ENCODE measurements at regions not wholly inside any gene's neighbourhood (a gene's known extent, or its start where the extent isn't known, plus 50 kb on each side); places are given as distances from the start of the nearest gene placed in this dataset.

GRCh38 chr18:51446571-51447210 lies 249.2 kb upstream of the MEX3C start:
- no peak for DNase-seq
- Histone ChIP-seq H3K4me1 (ENCODE audit: insufficient read depth) (no peaks in the 10 kb centered on the region), H3K9me3 (no peaks in the 10 kb centered on the region), H3K27ac (no peak overlapping the region), H3K27me3 (no peaks in the 10 kb centered on the region), H3K4me3 (no peak overlapping the region), H3K36me3 (no peaks in the 10 kb centered on the region)
- 41 to 63% (median 46%) methylated on average over 2 of the region's 2 CpGs for WGBS, 3 donors
- TF ChIP-seq POLR2A (IDR thresholded peaks at IDR 0.05) (no peak), EP300 (IDR thresholded peaks at IDR 0.05) (no peak)
- TF ChIP-seq, protein P1, sequence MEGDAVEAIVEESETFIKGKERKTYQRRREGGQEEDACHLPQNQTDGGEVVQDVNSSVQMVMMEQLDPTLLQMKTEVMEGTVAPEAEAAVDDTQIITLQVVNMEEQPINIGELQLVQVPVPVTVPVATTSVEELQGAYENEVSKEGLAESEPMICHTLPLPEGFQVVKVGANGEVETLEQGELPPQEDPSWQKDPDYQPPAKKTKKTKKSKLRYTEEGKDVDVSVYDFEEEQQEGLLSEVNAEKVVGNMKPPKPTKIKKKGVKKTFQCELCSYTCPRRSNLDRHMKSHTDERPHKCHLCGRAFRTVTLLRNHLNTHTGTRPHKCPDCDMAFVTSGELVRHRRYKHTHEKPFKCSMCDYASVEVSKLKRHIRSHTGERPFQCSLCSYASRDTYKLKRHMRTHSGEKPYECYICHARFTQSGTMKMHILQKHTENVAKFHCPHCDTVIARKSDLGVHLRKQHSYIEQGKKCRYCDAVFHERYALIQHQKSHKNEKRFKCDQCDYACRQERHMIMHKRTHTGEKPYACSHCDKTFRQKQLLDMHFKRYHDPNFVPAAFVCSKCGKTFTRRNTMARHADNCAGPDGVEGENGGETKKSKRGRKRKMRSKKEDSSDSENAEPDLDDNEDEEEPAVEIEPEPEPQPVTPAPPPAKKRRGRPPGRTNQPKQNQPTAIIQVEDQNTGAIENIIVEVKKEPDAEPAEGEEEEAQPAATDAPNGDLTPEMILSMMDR (IDR thresholded peaks at IDR 0.05): no peak
- intact Hi-C loops (cut with DNase I): no loop called here

GRCh38 chr18:51447351-51448342 lies 250.2 kb upstream of the MEX3C start:
- 16 to 35% (median 18%) methylated on average over 19 of the region's 19 CpGs for WGBS, 3 donors
- no peak overlapping the region for H3K4me3 ChIP-seq
- intact Hi-C loops (cut with DNase I): no loop called here
- no peaks in the 10 kb centered on the region for H3K4me1 ChIP-seq (ENCODE audit: insufficient read depth)
- no peaks in the 10 kb centered on the region for H3K36me3 ChIP-seq
- TF ChIP-seq, protein P1 (IDR thresholded peaks at IDR 0.05): no peak
- TF ChIP-seq EP300 (IDR thresholded peaks at IDR 0.05) (no peak), POLR2A (IDR thresholded peaks at IDR 0.05) (no peak)
- no peak overlapping the region for H3K27ac ChIP-seq
- no peaks in the 10 kb centered on the region for H3K27me3 ChIP-seq
- DNase-seq: no peak
- no peaks in the 10 kb centered on the region for H3K9me3 ChIP-seq

GRCh38 chr18:51448949-51449348 lies 251.5 kb upstream of the MEX3C start:
- no peaks in the 10 kb centered on the region for H3K36me3 ChIP-seq
- WGBS, 3 donors: 43 to 57% (median 45%) methylated on average over 9 of the region's 9 CpGs
- H3K27me3 ChIP-seq: no peaks in the 10 kb centered on the region
- no peak for TF ChIP-seq POLR2A (IDR thresholded peaks at IDR 0.05)
- TF ChIP-seq, protein P1 (IDR thresholded peaks at IDR 0.05): no peak
- TF ChIP-seq EP300 (IDR thresholded peaks at IDR 0.05): no peak
- no peak for DNase-seq
- H3K4me3 ChIP-seq: no peak overlapping the region
- no peaks in the 10 kb centered on the region for H3K9me3 ChIP-seq
- no peak overlapping the region for H3K27ac ChIP-seq
- H3K4me1 ChIP-seq (ENCODE audit: insufficient read depth): no peaks in the 10 kb centered on the region
- intact Hi-C loops (cut with DNase I): no loop called here

GRCh38 chr18:51453594-51453993 lies 256.1 kb upstream of the MEX3C start:
- Histone ChIP-seq H3K4me1 (ENCODE audit: insufficient read depth) (no peaks in the 10 kb centered on the region), H3K9me3 (no peaks in the 10 kb centered on the region), H3K27me3 (no peaks in the 10 kb centered on the region), H3K4me3 (no peak overlapping the region), H3K27ac (no peak overlapping the region), H3K36me3 (no peaks in the 10 kb centered on the region)
- WGBS, 3 donors: 82 to 89% (median 84%) methylated on average over 3 of the region's 3 CpGs
- DNase-seq: no peak
- intact Hi-C loops (cut with DNase I): no loop called here
- TF ChIP-seq EP300 (IDR thresholded peaks at IDR 0.05): no peak
- TF ChIP-seq POLR2A (IDR thresholded peaks at IDR 0.05): no peak
- TF ChIP-seq, protein P1 (IDR thresholded peaks at IDR 0.05): no peak

Data from ovary (tissue), 7 donors.